ENCODE measurements at regions not wholly inside any gene's neighbourhood (a gene's known extent, or its start where the extent isn't known, plus 50 kb on each side); places are given as distances from the start of the nearest gene placed in this dataset.
A peak's percentile ranks its signal among the peaks of the same experiment; 100 is the strongest.

DNA sequence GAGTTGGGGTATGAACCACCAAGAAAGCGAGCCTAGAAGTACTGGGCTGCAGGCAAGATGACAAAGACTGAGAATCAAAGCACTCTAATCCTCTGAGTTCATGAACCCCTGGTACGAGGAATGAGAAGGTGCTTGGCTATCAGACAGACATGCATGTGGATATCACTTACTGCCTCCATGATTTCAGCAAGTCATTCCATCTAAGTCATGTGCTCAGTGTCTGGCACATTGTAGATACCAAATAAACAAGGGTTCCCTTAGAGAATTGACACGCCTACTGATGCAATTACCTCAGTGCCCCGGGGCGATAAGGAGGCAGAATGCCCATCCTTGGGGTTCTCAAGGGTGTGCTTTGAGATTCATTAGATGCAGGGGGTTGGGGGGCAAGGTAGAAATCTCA is 125.6 kb upstream of the PKDCC start:
- H3K9me3 ChIP-seq = peaks cover 13% of the 10 kb centered on the region; the same call in 1 of the 2 replicates
- Mint-ChIP-seq H3K4me1 (ENCODE audit: low read depth, unreplicated experiment) (peaks cover 29% of the 10 kb centered on the region), H3K9me3 (ENCODE audit: unreplicated experiment) (peaks cover 9% of the 10 kb centered on the region), H3K36me3 (ENCODE audit: insufficient read depth, unreplicated experiment) (no peaks in the 10 kb centered on the region), H3K27me3 (ENCODE audit: insufficient read depth, unreplicated experiment) (no peaks in the 10 kb centered on the region), H3K4me3 (ENCODE audit: unreplicated experiment) (no peak overlapping the region), H3K27ac (ENCODE audit: unreplicated experiment) (peak overlapping the region; percentile 74)
- H3K4me1 ChIP-seq = peaks cover 25% of the 10 kb centered on the region
- no peak overlapping the region for H3K4me3 ChIP-seq (ENCODE audit: low read depth, low read length)
- ChIA-PET CTCF (no interaction called here), POLR2A (no interaction called here)
- intact Hi-C loops (cut with micrococcal nuclease; ENCODE audit: unreplicated experiment) = loop anchor here (1.0 kb wide), 2 partner anchors 15 to 27 kb away; no protein-coding TSS in a partner anchor
- TF ChIP-seq, protein P1, sequence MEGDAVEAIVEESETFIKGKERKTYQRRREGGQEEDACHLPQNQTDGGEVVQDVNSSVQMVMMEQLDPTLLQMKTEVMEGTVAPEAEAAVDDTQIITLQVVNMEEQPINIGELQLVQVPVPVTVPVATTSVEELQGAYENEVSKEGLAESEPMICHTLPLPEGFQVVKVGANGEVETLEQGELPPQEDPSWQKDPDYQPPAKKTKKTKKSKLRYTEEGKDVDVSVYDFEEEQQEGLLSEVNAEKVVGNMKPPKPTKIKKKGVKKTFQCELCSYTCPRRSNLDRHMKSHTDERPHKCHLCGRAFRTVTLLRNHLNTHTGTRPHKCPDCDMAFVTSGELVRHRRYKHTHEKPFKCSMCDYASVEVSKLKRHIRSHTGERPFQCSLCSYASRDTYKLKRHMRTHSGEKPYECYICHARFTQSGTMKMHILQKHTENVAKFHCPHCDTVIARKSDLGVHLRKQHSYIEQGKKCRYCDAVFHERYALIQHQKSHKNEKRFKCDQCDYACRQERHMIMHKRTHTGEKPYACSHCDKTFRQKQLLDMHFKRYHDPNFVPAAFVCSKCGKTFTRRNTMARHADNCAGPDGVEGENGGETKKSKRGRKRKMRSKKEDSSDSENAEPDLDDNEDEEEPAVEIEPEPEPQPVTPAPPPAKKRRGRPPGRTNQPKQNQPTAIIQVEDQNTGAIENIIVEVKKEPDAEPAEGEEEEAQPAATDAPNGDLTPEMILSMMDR (IDR thresholded peaks at IDR 0.05; ENCODE audit: insufficient read depth in 1 of 2, low read depth in 1 of 2, low read length in 1 of 2, severe bottlenecking in 1 of 2, unreplicated experiment in 1 of 2) = no peak
- no TSS peak for BruUV-seq (replicated peaks)
- H3K36me3 ChIP-seq (ENCODE audit: control insufficient read depth, insufficient read depth, low read length) = no peaks in the 10 kb centered on the region
- DNase-seq = peak; percentile 51 to 61
- H3K27me3 ChIP-seq (replicated peaks; ENCODE audit: control insufficient read depth, insufficient read depth, low read length) = no peaks in the 10 kb centered on the region

DNA sequence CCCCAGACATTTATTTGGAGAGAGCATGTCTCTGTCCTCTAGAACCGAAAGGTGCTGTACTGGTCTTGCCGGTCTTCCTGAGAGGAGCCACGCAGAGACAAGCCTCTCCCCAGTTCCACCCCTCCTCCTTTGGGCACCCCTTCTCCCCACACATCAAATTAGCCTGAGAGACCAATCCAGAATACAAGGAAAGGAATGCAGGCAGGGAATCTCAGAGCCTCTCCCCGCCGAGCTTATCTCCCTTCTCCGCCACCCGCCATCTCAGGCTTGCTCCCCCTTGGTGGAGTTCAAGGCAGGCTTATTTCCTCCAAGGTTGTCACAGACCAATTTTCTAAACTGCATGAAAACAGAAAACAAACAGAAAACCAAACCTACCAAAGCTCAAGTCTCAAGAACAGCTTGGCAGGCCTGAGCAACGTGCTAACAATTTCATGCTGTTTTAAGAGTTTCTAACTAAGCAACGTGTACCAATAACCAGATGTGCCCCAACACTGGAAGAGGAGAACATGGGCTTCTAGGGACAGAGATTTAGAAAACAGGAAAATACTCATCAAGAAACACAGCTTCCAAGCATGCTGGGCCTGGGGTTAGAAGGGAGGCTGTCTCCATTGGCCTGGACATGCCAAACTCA is 124.5 kb upstream of the PKDCC start:
- Histone ChIP-seq H3K4me3 (ENCODE audit: low read depth, low read length) (no peak overlapping the region), H3K36me3 (ENCODE audit: control insufficient read depth, insufficient read depth, low read length) (no peaks in the 10 kb centered on the region), H3K9me3 (peaks cover 13% of the 10 kb centered on the region; the same call in 1 of the 2 replicates), H3K4me1 (peaks cover 25% of the 10 kb centered on the region), H3K27me3 (replicated peaks; ENCODE audit: control insufficient read depth, insufficient read depth, low read length) (no peaks in the 10 kb centered on the region)
- ChIA-PET CTCF (no interaction called here), POLR2A (interaction anchor here (0.6 kb wide), 1 partner anchor 124 kb away, joined by 4 read pairs; the partner anchor contains the start of gene PKDCC)
- H3K9me3 Mint-ChIP-seq (ENCODE audit: unreplicated experiment) = peaks cover 9% of the 10 kb centered on the region
- TF ChIP-seq, protein P1 (IDR thresholded peaks at IDR 0.05; ENCODE audit: insufficient read depth in 1 of 2, low read depth in 1 of 2, low read length in 1 of 2, severe bottlenecking in 1 of 2, unreplicated experiment in 1 of 2) = no peak
- no peak for DNase-seq
- no TSS peak for BruUV-seq (replicated peaks)
- no peaks in the 10 kb centered on the region for H3K36me3 Mint-ChIP-seq (ENCODE audit: insufficient read depth, unreplicated experiment)
- no peak overlapping the region for H3K4me3 Mint-ChIP-seq (ENCODE audit: unreplicated experiment)
- no peaks in the 10 kb centered on the region for H3K27me3 Mint-ChIP-seq (ENCODE audit: insufficient read depth, unreplicated experiment)
- H3K27ac Mint-ChIP-seq (ENCODE audit: unreplicated experiment) = peak overlapping the region; percentile 74
- H3K4me1 Mint-ChIP-seq (ENCODE audit: low read depth, unreplicated experiment) = peaks cover 34% of the 10 kb centered on the region
- intact Hi-C loops (cut with micrococcal nuclease; ENCODE audit: unreplicated experiment) = no loop called here

DNA sequence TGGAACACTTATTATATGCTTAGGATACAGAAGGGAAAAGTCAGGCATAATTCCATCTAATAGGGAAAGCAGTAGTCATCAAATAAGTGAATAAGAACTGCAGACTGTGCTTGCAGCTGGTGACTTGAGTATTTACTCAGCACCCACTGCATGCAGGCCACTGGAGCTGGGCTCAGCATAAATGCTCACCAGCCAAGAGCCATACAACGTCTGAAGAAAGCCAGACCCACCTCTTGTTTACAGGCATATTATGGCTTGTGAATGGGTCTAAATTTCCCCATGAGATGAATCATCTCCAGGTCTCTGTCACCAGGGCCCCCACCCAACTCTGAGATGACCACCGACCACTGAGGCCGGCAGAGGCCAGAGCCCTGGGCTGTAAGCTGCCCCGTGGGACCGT is 123.8 kb upstream of the PKDCC start:
- TF ChIP-seq, protein P1 (IDR thresholded peaks at IDR 0.05; ENCODE audit: insufficient read depth in 1 of 2, low read depth in 1 of 2, low read length in 1 of 2, severe bottlenecking in 1 of 2, unreplicated experiment in 1 of 2) = no peak
- Mint-ChIP-seq H3K9me3 (ENCODE audit: unreplicated experiment) (peaks cover 9% of the 10 kb centered on the region), H3K27me3 (ENCODE audit: insufficient read depth, unreplicated experiment) (no peaks in the 10 kb centered on the region), H3K27ac (ENCODE audit: unreplicated experiment) (no peak overlapping the region), H3K4me3 (ENCODE audit: unreplicated experiment) (no peak overlapping the region), H3K4me1 (ENCODE audit: low read depth, unreplicated experiment) (peaks cover 41% of the 10 kb centered on the region), H3K36me3 (ENCODE audit: insufficient read depth, unreplicated experiment) (no peaks in the 10 kb centered on the region)
- intact Hi-C loops (cut with micrococcal nuclease; ENCODE audit: unreplicated experiment) = no loop called here
- no TSS peak for BruUV-seq (replicated peaks)
- peaks cover 13% of the 10 kb centered on the region; the same call in 1 of the 2 replicates for H3K9me3 ChIP-seq
- POLR2A ChIA-PET = interaction anchor here (0.6 kb wide), 1 partner anchor 124 kb away, joined by 4 read pairs; the partner anchor contains the start of gene PKDCC
- no peak for DNase-seq
- no peak overlapping the region for H3K4me3 ChIP-seq (ENCODE audit: low read depth, low read length)
- H3K4me1 ChIP-seq = peaks cover 29% of the 10 kb centered on the region
- H3K27me3 ChIP-seq (replicated peaks; ENCODE audit: control insufficient read depth, insufficient read depth, low read length) = no peaks in the 10 kb centered on the region
- CTCF ChIA-PET = no interaction called here
- H3K36me3 ChIP-seq (ENCODE audit: control insufficient read depth, insufficient read depth, low read length) = no peaks in the 10 kb centered on the region
